HL-60 (cell line): ENCODE measurements at regions not wholly inside any gene's neighbourhood (a gene's known extent, or its start where the extent isn't known, plus 50 kb on each side); places are given as distances from the start of the nearest gene placed in this dataset.

Experiments used
- CTCF ChIP-seq: IDR thresholded peaks from one replicate; pipeline ENCODE4 v1.5.1; 2011; ENCODE audit warnings: low read length, control low read depth, inconsistent platforms; ENCODE audit not compliant: insufficient read depth
- REST ChIP-seq: IDR thresholded peaks from 2 replicates; pipeline ENCODE4 v1.6.1; 2012; ENCODE audit warnings: low read depth; ENCODE audit not compliant: insufficient replicate concordance

- TF ChIP-seq CTCF (no peak), REST (no peak)
These were observed 152.4 kb downstream of the DKK1 start for GRCh38 chr10:52466464-52466863.
